HepG2 (cell line): ENCODE measurements at regions not wholly inside any gene's neighbourhood (a gene's known extent, or its start where the extent isn't known, plus 50 kb on each side); places are given as distances from the start of the nearest gene placed in this dataset.

ENCODE experiments used
- ATAC-seq: fragments of 200-7000 bp; cut with Tn5 transposase; 3 replicates; pipeline ENCODE4 v1.9.1; 2020; ENCODE audit warnings: mild to moderate bottlenecking, moderate library complexity
- BruUV-seq: library from RNA; stranded (reverse); fragments of 400-500 nt; replicated peaks from 2 replicates; lab custom pipeline; 2021; lab: Mats Ljungman, UMichigan
- CTCF ChIA-PET: fragments of 300-600 bp; formaldehyde crosslinking; extraction: SDS; loops from one replicate; lab custom pipeline; 2021; ENCODE audit warnings: low total read pairs, inconsistent platforms, low intra/inter-chr PET ratio; lab: Yijun Ruan, JAX
- POLR2A ChIA-PET: fragments of 350-600 bp; sonication (Branson Sonifier 250); formaldehyde crosslinking; loops from one replicate; lab custom pipeline; 2020; ENCODE audit warnings: antibody characterized with exemption, inconsistent platforms; lab: Yijun Ruan, JAX
- DNase-seq: peaks from one replicate; pipeline ENCODE4 v3.0.0-alpha.2; 2015; ENCODE audit warnings: low spot score
- FAIRE-seq: peaks from 3 replicates; lab custom pipeline; 2011; peaks lifted over from hg19 to GRCh38; lab: Jason Lieb, UNC
- H2AFZ ChIP-seq: one replicate; pipeline ENCODE4 v1.6.1; 2011; ENCODE audit warnings: low read length, inconsistent platforms
- H3K27ac ChIP-seq: fragments of 300-600 bp; 3 replicates; pipeline ENCODE4 v1.8.0; 2011; ENCODE audit warnings: mixed run types, mild to moderate bottlenecking, mixed read lengths, low read length, inconsistent platforms; ENCODE audit not compliant: insufficient read depth; ENCODE audit errors: extremely low read length
- H3K27me3 ChIP-seq, 2 experiments: fragments of 200-600 bp in 1 of 2; 2 replicates in 1 of 2; 3 replicates in 1 of 2; pipeline versions ENCODE4 v1.6.0 to v1.8.0; 2011; ENCODE audit warnings: low read length in 2 of 2, mild to moderate bottlenecking in 2 of 2, moderate library complexity in 2 of 2, inconsistent platforms in 1 of 2; ENCODE audit not compliant: insufficient read depth in 2 of 2, control insufficient read depth in 1 of 2
- H3K36me3 ChIP-seq, 2 experiments: fragments of 200-600 bp in 1 of 2; replicated peaks in 1 of 2; 2 replicates in 1 of 2; 3 replicates in 1 of 2; pipeline versions ENCODE4 v1.5.1 to v1.8.0; 2011; ENCODE audit warnings: low read length in 2 of 2, inconsistent platforms in 1 of 2; ENCODE audit not compliant: insufficient read depth in 2 of 2, control insufficient read depth in 1 of 2
- H3K4me1 ChIP-seq: 2 replicates; pipeline ENCODE4 v1.5.1; 2012; ENCODE audit warnings: low read length, inconsistent platforms; ENCODE audit not compliant: insufficient read depth
- H3K4me2 ChIP-seq: 2 replicates; pipeline ENCODE4 v1.6.0; 2011; ENCODE audit warnings: low read depth, low read length, inconsistent platforms
- H3K4me3 ChIP-seq, 3 experiments: fragments of 200-600 bp in 1 of 3; sonication (generic), shearing (Covaris generic) in 1 of 3; replicated peaks in 1 of 3; 2 replicates each; pipeline ENCODE4 v1.5.1; 2011 to 2016; ENCODE audit warnings: low read length in 3 of 3, inconsistent platforms in 2 of 3, low read depth in 2 of 3, mild to moderate bottlenecking in 2 of 3, control low read depth in 1 of 3, mixed read lengths in 1 of 3; ENCODE audit not compliant: insufficient read depth in 1 of 3
- H3K79me2 ChIP-seq: one replicate; pipeline ENCODE4 v1.6.1; 2011; ENCODE audit warnings: low read length, inconsistent platforms; ENCODE audit not compliant: insufficient read depth
- H3K9ac ChIP-seq: 2 replicates; pipeline ENCODE4 v1.6.0; 2011; ENCODE audit warnings: mild to moderate bottlenecking, low read depth, low read length, inconsistent platforms; ENCODE audit not compliant: insufficient read depth
- H3K9me3 ChIP-seq: 2 replicates; pipeline ENCODE4 v1.5.1; 2012; ENCODE audit warnings: mild to moderate bottlenecking, low read length
- H4K20me1 ChIP-seq: 2 replicates; pipeline ENCODE4 v1.6.0; 2011; ENCODE audit warnings: inconsistent platforms, mild to moderate bottlenecking, low read length, moderate library complexity; ENCODE audit not compliant: insufficient read depth
- MIER3 ChIP-seq: IDR thresholded peaks from 2 replicates; pipeline ENCODE4 v1.6.1; 2016; ENCODE audit warnings: missing compliant biosample characterization, borderline replicate concordance
- SAFB2 ChIP-seq: sonication (generic); formaldehyde crosslinking; IDR thresholded peaks from 2 replicates; pipeline ENCODE4 v1.5.1; 2020; ENCODE audit warnings: missing genetic modification reagents, low read depth, mild to moderate bottlenecking, borderline replicate concordance
- STAT5B ChIP-seq: sonication (generic); formaldehyde crosslinking; IDR thresholded peaks from 2 replicates; pipeline ENCODE4 v1.4.0; 2020; ENCODE audit warnings: missing genetic modification reagents
- ZNF430 ChIP-seq: sonication (generic); formaldehyde crosslinking; IDR thresholded peaks from 2 replicates; pipeline ENCODE4 v1.9.0; 2021; ENCODE audit warnings: mild to moderate bottlenecking, missing genetic modification reagents
- ZNF605 ChIP-seq: sonication (generic); formaldehyde crosslinking; IDR thresholded peaks from 2 replicates; pipeline ENCODE4 v1.8.0; 2022; ENCODE audit warnings: mild to moderate bottlenecking, missing genetic modification reagents
- ZNF644 ChIP-seq: IDR thresholded peaks from 2 replicates; pipeline ENCODE4 v1.6.1; 2016; ENCODE audit warnings: low read depth
- ZNF678 ChIP-seq: sonication (generic); formaldehyde crosslinking; IDR thresholded peaks from 2 replicates; pipeline ENCODE4 v1.4.0; 2020; ENCODE audit warnings: mild to moderate bottlenecking, missing genetic modification reagents
- ZNF720 ChIP-seq: sonication (generic); formaldehyde crosslinking; IDR thresholded peaks from 2 replicates; pipeline ENCODE4 v1.4.0; 2020; ENCODE audit warnings: missing genetic modification reagents
- WGBS: methylation state at CpG from one replicate; pipeline ENCODE4 v1.1.6; 2017; ENCODE audit warnings: low lambda C conversion rate; 5-methylcytosine and 5-hydroxymethylcytosine counted together
- in situ Hi-C: cut with HindIII; loops from 2 replicates; pipeline ENCODE4 v1.10.0; 2017; ENCODE audit warnings: low pct_unique_long_range_greater_than_20kb; ENCODE audit not compliant: extremely low pct_ligation_motif_present
- intact Hi-C: fragments of 100-400 bp; cut with micrococcal nuclease; formaldehyde crosslinking; loops from one replicate; pipeline ENCODE4 v1.10.0; 2022; ENCODE audit not compliant: unreplicated experiment
- TF ChIP-seq, protein P1 (sequence below): sonication (generic); formaldehyde crosslinking; IDR thresholded peaks from 2 replicates; pipeline ENCODE4 v1.5.0; 2020; ENCODE audit warnings: mild to moderate bottlenecking, missing genetic modification reagents
- TF ChIP-seq, protein P2 (sequence below): sonication (generic); formaldehyde crosslinking; IDR thresholded peaks from 2 replicates; pipeline ENCODE4 v1.4.0; 2020; ENCODE audit warnings: missing genetic modification reagents

- FAIRE-seq, result no peak
These were observed 389.5 kb upstream of the GRID2 start for GRCh38 chr4:91914176-91914804.

More at GRCh38 chr4:91914176-91914804, 389.5 kb upstream of the GRID2 start:
- no peak overlapping the region for H3K4me3 ChIP-seq
- intact Hi-C loops, result no loop called here
- H3K36me3 ChIP-seq, result no peaks in the 10 kb centered on the region
- BruUV-seq, result no TSS peak
- no peaks in the 10 kb centered on the region for H3K27me3 ChIP-seq
- H4K20me1 ChIP-seq, result no peaks in the 10 kb centered on the region
- no peaks in the 10 kb centered on the region for H3K79me2 ChIP-seq
- ATAC-seq (no peak), DNase-seq (no peak)
- H3K9me3 ChIP-seq, result peaks cover 6% of the 10 kb centered on the region; the same call in 1 of the 2 replicates
- POLR2A ChIA-PET, result no interaction called here
- CTCF ChIA-PET, result no interaction called here
- H3K27ac ChIP-seq, result no peak overlapping the region
- no peak for TF ChIP-seq ZNF644 (CRISPR knock-in tag)
- TF ChIP-seq, protein P1, sequence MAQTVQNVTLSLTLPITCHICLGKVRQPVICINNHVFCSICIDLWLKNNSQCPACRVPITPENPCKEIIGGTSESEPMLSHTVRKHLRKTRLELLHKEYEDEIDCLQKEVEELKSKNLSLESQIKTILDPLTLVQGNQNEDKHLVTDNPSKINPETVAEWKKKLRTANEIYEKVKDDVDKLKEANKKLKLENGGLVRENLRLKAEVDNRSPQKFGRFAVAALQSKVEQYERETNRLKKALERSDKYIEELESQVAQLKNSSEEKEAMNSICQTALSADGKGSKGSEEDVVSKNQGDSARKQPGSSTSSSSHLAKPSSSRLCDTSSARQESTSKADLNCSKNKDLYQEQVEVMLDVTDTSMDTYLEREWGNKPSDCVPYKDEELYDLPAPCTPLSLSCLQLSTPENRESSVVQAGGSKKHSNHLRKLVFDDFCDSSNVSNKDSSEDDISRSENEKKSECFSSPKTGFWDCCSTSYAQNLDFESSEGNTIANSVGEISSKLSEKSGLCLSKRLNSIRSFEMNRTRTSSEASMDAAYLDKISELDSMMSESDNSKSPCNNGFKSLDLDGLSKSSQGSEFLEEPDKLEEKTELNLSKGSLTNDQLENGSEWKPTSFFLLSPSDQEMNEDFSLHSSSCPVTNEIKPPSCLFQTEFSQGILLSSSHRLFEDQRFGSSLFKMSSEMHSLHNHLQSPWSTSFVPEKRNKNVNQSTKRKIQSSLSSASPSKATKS (CRISPR knock-in tag), result no peak
- TF ChIP-seq MIER3 (CRISPR knock-in tag), result no peak
- TF ChIP-seq ZNF430 (CRISPR knock-in tag), result no peak
- no peak for TF ChIP-seq STAT5B (CRISPR knock-in tag)
- TF ChIP-seq SAFB2 (CRISPR knock-in tag), result no peak
- no peak for TF ChIP-seq ZNF605 (CRISPR knock-in tag)
- no peak for TF ChIP-seq ZNF720 (CRISPR knock-in tag)
- no peak for TF ChIP-seq ZNF678 (CRISPR knock-in tag)
- TF ChIP-seq, protein P2, sequence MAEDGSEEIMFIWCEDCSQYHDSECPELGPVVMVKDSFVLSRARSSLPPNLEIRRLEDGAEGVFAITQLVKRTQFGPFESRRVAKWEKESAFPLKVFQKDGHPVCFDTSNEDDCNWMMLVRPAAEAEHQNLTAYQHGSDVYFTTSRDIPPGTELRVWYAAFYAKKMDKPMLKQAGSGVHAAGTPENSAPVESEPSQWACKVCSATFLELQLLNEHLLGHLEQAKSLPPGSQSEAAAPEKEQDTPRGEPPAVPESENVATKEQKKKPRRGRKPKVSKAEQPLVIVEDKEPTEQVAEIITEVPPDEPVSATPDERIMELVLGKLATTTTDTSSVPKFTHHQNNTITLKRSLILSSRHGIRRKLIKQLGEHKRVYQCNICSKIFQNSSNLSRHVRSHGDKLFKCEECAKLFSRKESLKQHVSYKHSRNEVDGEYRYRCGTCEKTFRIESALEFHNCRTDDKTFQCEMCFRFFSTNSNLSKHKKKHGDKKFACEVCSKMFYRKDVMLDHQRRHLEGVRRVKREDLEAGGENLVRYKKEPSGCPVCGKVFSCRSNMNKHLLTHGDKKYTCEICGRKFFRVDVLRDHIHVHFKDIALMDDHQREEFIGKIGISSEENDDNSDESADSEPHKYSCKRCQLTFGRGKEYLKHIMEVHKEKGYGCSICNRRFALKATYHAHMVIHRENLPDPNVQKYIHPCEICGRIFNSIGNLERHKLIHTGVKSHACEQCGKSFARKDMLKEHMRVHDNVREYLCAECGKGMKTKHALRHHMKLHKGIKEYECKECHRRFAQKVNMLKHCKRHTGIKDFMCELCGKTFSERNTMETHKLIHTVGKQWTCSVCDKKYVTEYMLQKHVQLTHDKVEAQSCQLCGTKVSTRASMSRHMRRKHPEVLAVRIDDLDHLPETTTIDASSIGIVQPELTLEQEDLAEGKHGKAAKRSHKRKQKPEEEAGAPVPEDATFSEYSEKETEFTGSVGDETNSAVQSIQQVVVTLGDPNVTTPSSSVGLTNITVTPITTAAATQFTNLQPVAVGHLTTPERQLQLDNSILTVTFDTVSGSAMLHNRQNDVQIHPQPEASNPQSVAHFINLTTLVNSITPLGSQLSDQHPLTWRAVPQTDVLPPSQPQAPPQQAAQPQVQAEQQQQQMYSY (CRISPR knock-in tag), result no peak
- TF ChIP-seq, all 625 proteins: peak for 0
- in situ Hi-C loops, result no loop called here
- Histone ChIP-seq H3K9ac (no peak overlapping the region), H2AFZ (no peak overlapping the region), H3K4me2 (no peak overlapping the region), H3K4me1 (no peaks in the 10 kb centered on the region)
- 53% methylated on average over 1 of the region's 1 CpG for WGBS
